ENCODE measurements at regions not wholly inside any gene's neighbourhood (a gene's known extent, or its start where the extent isn't known, plus 50 kb on each side); places are given as distances from the start of the nearest gene placed in this dataset.

- H3K9me3 ChIP-seq (ENCODE audit: control insufficient read depth, insufficient read depth, low read length) = no peaks in the 10 kb centered on the region
- no peaks in the 10 kb centered on the region for H3K36me3 ChIP-seq (ENCODE audit: control insufficient read depth, insufficient read depth, low read length)
- no peaks in the 10 kb centered on the region for H3K27me3 ChIP-seq (ENCODE audit: control insufficient read depth, insufficient read depth, low read length)
- no peak overlapping the region for H3K4ac ChIP-seq (ENCODE audit: low read depth, low read length)
- 0 out of 2 replicates have a peak, but pooled peaks cover 1% of the 10 kb centered on the region for H3K4me1 ChIP-seq (ENCODE audit: control insufficient read depth, insufficient read depth, low read length)
- no peak overlapping the region for H3K23ac ChIP-seq (ENCODE audit: low read depth, low read length)
- ATAC-seq (ENCODE audit: low read depth) (no peak), DNase-seq (no peak)
- no peak overlapping the region for H2BK5ac ChIP-seq (ENCODE audit: low read depth, low read length, poor library complexity, severe bottlenecking)
- H3K9ac ChIP-seq (ENCODE audit: low read depth, low read length) = no peak overlapping the region
- no peak overlapping the region for H3K4me2 ChIP-seq (ENCODE audit: low read depth, low read length)
- H2BK15ac ChIP-seq (ENCODE audit: low read depth, low read length) = no peak overlapping the region
- no peaks in the 10 kb centered on the region for H4K20me1 ChIP-seq (ENCODE audit: insufficient read depth, low read length)
- H3K9me1 ChIP-seq (ENCODE audit: insufficient read depth, low read length) = no peaks in the 10 kb centered on the region
- H4K5ac ChIP-seq (ENCODE audit: low read depth, low read length) = no peak overlapping the region
- H3K14ac ChIP-seq (replicated peaks; ENCODE audit: low read depth, low read length) = no peak overlapping the region
- no peak overlapping the region for H3K4me3 ChIP-seq (ENCODE audit: insufficient read depth, low read depth, low read length)
- no peak overlapping the region for H3K18ac ChIP-seq (ENCODE audit: low read depth, low read length)
- no CpG with 5 or more reads among the region's 4 CpGs for WGBS, 2 experiments (ENCODE audit: extremely low coverage in 2 of 2, insufficient read length in 1 of 2)
- no peaks in the 10 kb centered on the region for H3K79me1 ChIP-seq (ENCODE audit: low read depth in 1 of 2, low read length in 2 of 2)
- no peak overlapping the region for H2AFZ ChIP-seq (replicated peaks; ENCODE audit: low read length, poor library complexity)
- CTCF ChIA-PET = no interaction called here
- no TSS peak for BruUV-seq (replicated peaks)
- dilution Hi-C loops (cut with HindIII; ENCODE audit: low sequenced_read_pairs, unreplicated experiment) = no loop called here
- POLR2A ChIA-PET (ENCODE audit: unreplicated experiment) = no interaction called here
- H4K8ac ChIP-seq (ENCODE audit: low read depth in 2 of 2, low read length in 2 of 2) = no peak overlapping the region
- intact Hi-C loops (cut with micrococcal nuclease) = no loop called here
- no peak for TF ChIP-seq MAZ (IDR thresholded peaks at IDR 0.05; ENCODE audit: borderline replicate concordance, low read depth, low read length)
- no peak for TF ChIP-seq MXI1 (IDR thresholded peaks at IDR 0.05; ENCODE audit: borderline replicate concordance, low read depth, low read length)
- TF ChIP-seq RCOR1 (IDR thresholded peaks at IDR 0.05; ENCODE audit: insufficient replicate concordance, low read length) = no peak
- H2AK5ac ChIP-seq (ENCODE audit: low read depth, low read length) = no peak overlapping the region
- H2BK20ac ChIP-seq (ENCODE audit: low read depth, low read length) = no peak overlapping the region
- in situ Hi-C loops (cut with MboI; ENCODE audit: low sequenced_read_pairs) = no loop called here
- H2BK120ac ChIP-seq (ENCODE audit: low read depth, low read length) = no peak overlapping the region
- no peak overlapping the region for H3K27ac ChIP-seq (ENCODE audit: insufficient read depth, low read length)
- no peak overlapping the region for H2AK9ac ChIP-seq (replicated peaks; ENCODE audit: low read depth, low read length, poor library complexity)
- no peak overlapping the region for H3K56ac ChIP-seq (ENCODE audit: extremely low read depth, insufficient read depth, low read length)
- H4K91ac ChIP-seq (ENCODE audit: insufficient read depth, low read depth, low read length) = no peak overlapping the region
These were observed 175.1 kb downstream of the SLC38A4 start for GRCh38 chr12:46650688-46651087.

All from IMR-90 (cell line).